Sigmoid colon (tissue), 6 donors: ENCODE measurements at regions not wholly inside any gene's neighbourhood (a gene's known extent, or its start where the extent isn't known, plus 50 kb on each side); places are given as distances from the start of the nearest gene placed in this dataset.
A peak's percentile ranks its signal among the peaks of the same experiment; 100 is the strongest.

ENCODE experiments used
- DNase-seq: peaks from one replicate; pipeline ENCODE4 v3.0.0-alpha.2; 2019
- H3K27ac ChIP-seq, 4 donors: fragments of 200-600 bp; sonication (generic); one replicate each; pipeline ENCODE4 v1.5.1; 2016 to 2019; ENCODE audit warnings: mild to moderate bottlenecking in 1 of 4
- H3K27me3 ChIP-seq, 3 donors: fragments of 200-600 bp; sonication (generic); one replicate each; pipeline ENCODE4 v1.5.1; 2019; ENCODE audit warnings: mild to moderate bottlenecking in 1 of 3
- H3K36me3 ChIP-seq, 4 donors: fragments of 200-600 bp; sonication (generic); one replicate each; pipeline ENCODE4 v1.5.1; 2016 to 2019
- H3K4me1 ChIP-seq, 4 donors: fragments of 200-600 bp; sonication (generic); one replicate each; pipeline ENCODE4 v1.5.1; 2017 to 2019
- H3K4me3 ChIP-seq, 4 donors: fragments of 200-600 bp; sonication (generic); one replicate each; pipeline ENCODE4 v1.5.1; 2017 to 2019; ENCODE audit warnings: mild to moderate bottlenecking in 2 of 4, moderate library complexity in 1 of 4
- H3K9me3 ChIP-seq, 4 donors: fragments of 200-600 bp in 3 of 4; sonication (generic) in 3 of 4; one replicate each; pipeline versions ENCODE4 v1.5.1 to v1.6.1; 2013 to 2019
- CTCF ChIP-seq, 4 experiments: fragments of 450-650 bp in 3 of 4; fragments of 200-600 bp in 1 of 4; IDR thresholded peaks; one replicate each; pipeline ENCODE4 v1.5.1; 2016 to 2019; ENCODE audit warnings: antibody characterized with exemption in 4 of 4, mild to moderate bottlenecking in 3 of 4, moderate library complexity in 2 of 4
- EP300 ChIP-seq, 4 donors: sonication (generic); formaldehyde crosslinking; IDR thresholded peaks; one replicate each; pipeline ENCODE4 v1.6.1; 2017; ENCODE audit warnings: antibody characterized with exemption in 4 of 4
- POLR2A ChIP-seq, 2 donors: fragments of 450-650 bp; IDR thresholded peaks; one replicate each; pipeline ENCODE4 v1.6.1; 2016; ENCODE audit warnings: antibody characterized with exemption in 2 of 2, mild to moderate bottlenecking in 2 of 2, moderate library complexity in 2 of 2
- POLR2AphosphoS5 ChIP-seq, 4 donors: sonication (generic); formaldehyde crosslinking; IDR thresholded peaks; one replicate each; pipeline ENCODE4 v1.6.1; 2017; ENCODE audit warnings: antibody characterized with exemption in 4 of 4
- WGBS, 2 donors: extraction: QIAGEN DNeasy Blood & Tissue Kit; methylation state at CpG; one replicate each; pipeline ENCODE4 v1.1.7; 2013; 5-methylcytosine and 5-hydroxymethylcytosine counted together
- intact Hi-C: fragments of 100-400 bp; cut with DNase I; formaldehyde crosslinking; loops from one replicate; pipeline ENCODE4 v1.15.1; 2023
- donor health status: healthy with polysubstance abuse.
- donor health status: healthy.

DNA sequence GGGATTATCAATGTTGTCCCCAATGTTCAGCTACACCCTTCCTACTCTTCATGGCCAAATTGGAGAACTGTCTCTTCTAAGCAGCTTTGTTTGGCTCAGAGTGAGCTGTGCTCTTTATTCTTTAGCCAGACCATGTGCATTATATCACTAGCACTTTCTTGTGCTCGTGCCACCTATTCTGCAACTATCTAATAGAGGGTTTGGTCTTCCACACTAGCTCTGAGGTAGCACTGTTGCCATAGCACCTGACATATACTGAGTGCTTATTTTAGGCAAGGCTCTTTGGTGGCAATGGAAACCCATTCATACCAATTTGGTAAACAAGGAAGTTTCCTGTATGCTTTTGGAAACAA is 394.3 kb upstream of the C2CD4B start:
- intact Hi-C loops: no loop called here
- TF ChIP-seq CTCF (IDR thresholded peaks at IDR 0.05): no peak
- TF ChIP-seq POLR2A (IDR thresholded peaks at IDR 0.05): no peak
- TF ChIP-seq EP300 (IDR thresholded peaks at IDR 0.05): no peak
- TF ChIP-seq POLR2AphosphoS5 (IDR thresholded peaks at IDR 0.05): no peak
- no peak for DNase-seq
- H3K4me1 ChIP-seq: peaks cover 0 to 11% (median 8%) of the 10 kb centered on the region in 4 donors
- H3K36me3 ChIP-seq: no peaks in the 10 kb centered on the region
- no peaks in the 10 kb centered on the region for H3K9me3 ChIP-seq
- WGBS, 2 donors: 66 to 88% methylated on average over 1 of the region's 1 CpG
- peak overlapping the region in 1 of 4 donors; percentile 1 for H3K27ac ChIP-seq
- no peak overlapping the region for H3K4me3 ChIP-seq
- H3K27me3 ChIP-seq: no peaks in the 10 kb centered on the region

DNA sequence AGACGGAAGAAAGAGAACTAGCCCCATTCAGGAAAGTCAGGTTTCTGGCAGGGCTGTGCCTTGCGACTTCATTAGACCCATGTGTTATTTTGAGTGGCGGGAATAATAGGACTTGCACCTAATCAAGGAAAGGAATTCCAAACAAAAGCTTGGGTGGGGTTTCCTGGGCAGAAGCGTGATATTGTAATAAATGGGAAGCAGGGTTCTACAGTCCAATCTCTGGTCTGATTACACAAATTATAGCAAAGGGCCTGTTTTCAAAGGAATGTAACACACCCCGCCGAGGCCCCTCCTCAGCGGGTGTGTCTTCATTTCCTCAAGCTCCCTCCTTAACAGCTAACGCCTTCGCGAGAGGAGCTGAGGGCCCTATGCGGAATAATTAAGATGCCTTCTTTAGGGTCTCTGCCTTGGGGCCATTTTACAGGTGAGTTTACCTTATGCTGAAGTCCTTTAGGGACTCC is 396.0 kb upstream of the C2CD4B start:
- Histone ChIP-seq H3K36me3 (no peaks in the 10 kb centered on the region), H3K27me3 (no peaks in the 10 kb centered on the region), H3K9me3 (no peaks in the 10 kb centered on the region), H3K27ac (peak overlapping the region in 2 of 4 donors; percentile 3 to 31), H3K4me3 (no peak overlapping the region), H3K4me1 (peaks cover 0 to 23% (median 20%) of the 10 kb centered on the region in 4 donors)
- DNase-seq: no peak
- TF ChIP-seq CTCF (IDR thresholded peaks at IDR 0.05): no peak
- peak in 1 of 2 donors; percentile 20 for TF ChIP-seq POLR2A (IDR thresholded peaks at IDR 0.05)
- intact Hi-C loops: no loop called here
- WGBS, 2 donors: 19 to 61% methylated on average over 11 of the region's 11 CpGs

- TF ChIP-seq POLR2A (IDR thresholded peaks at IDR 0.05) (no peak), EP300 (IDR thresholded peaks at IDR 0.05) (no peak), CTCF (IDR thresholded peaks at IDR 0.05) (no peak), POLR2AphosphoS5 (IDR thresholded peaks at IDR 0.05) (no peak)
- peak overlapping the region in 2 of 4 donors; percentile 3 to 31 for H3K27ac ChIP-seq
- H3K9me3 ChIP-seq: no peaks in the 10 kb centered on the region
- no peak for DNase-seq
- peaks cover 0 to 23% (median 20%) of the 10 kb centered on the region in 4 donors for H3K4me1 ChIP-seq
- intact Hi-C loops: no loop called here
- 21 to 67% methylated on average over 8 of the region's 8 CpGs for WGBS, 2 donors
- H3K36me3 ChIP-seq: no peaks in the 10 kb centered on the region
- no peaks in the 10 kb centered on the region for H3K27me3 ChIP-seq
- H3K4me3 ChIP-seq: no peak overlapping the region
These were observed 396.5 kb upstream of the C2CD4B start for GRCh38 chr15:62561571-62561970.

GRCh38 chr15:62564886-62565633 is 400.0 kb upstream of the C2CD4B start:
- 60 to 77% methylated on average over 4 of the region's 4 CpGs for WGBS, 2 donors
- H3K4me1 ChIP-seq: peaks cover 0 to 26% (median 16%) of the 10 kb centered on the region in 4 donors
- no peak for DNase-seq
- no peak for TF ChIP-seq CTCF (IDR thresholded peaks at IDR 0.05)
- TF ChIP-seq EP300 (IDR thresholded peaks at IDR 0.05): no peak
- no peak for TF ChIP-seq POLR2AphosphoS5 (IDR thresholded peaks at IDR 0.05)
- no peak for TF ChIP-seq POLR2A (IDR thresholded peaks at IDR 0.05)
- H3K4me3 ChIP-seq: no peak overlapping the region
- H3K27me3 ChIP-seq: no peaks in the 10 kb centered on the region
- H3K9me3 ChIP-seq: no peaks in the 10 kb centered on the region
- no peak overlapping the region for H3K27ac ChIP-seq
- H3K36me3 ChIP-seq: no peaks in the 10 kb centered on the region
- intact Hi-C loops: no loop called here

- Histone ChIP-seq H3K4me1 (peaks cover 0 to 32% (median 19%) of the 10 kb centered on the region in 4 donors), H3K4me3 (no peak overlapping the region), H3K36me3 (no peaks in the 10 kb centered on the region), H3K27ac (no peak overlapping the region), H3K27me3 (no peaks in the 10 kb centered on the region), H3K9me3 (no peaks in the 10 kb centered on the region)
- 34 to 69% methylated on average over 3 of the region's 3 CpGs for WGBS, 2 donors
- intact Hi-C loops: no loop called here
- no peak for DNase-seq
- no peak for TF ChIP-seq CTCF (IDR thresholded peaks at IDR 0.05)
- TF ChIP-seq POLR2A (IDR thresholded peaks at IDR 0.05): no peak
- no peak for TF ChIP-seq EP300 (IDR thresholded peaks at IDR 0.05)
- no peak for TF ChIP-seq POLR2AphosphoS5 (IDR thresholded peaks at IDR 0.05)
These were observed 400.5 kb upstream of the C2CD4B start for GRCh38 chr15:62565634-62566026.
